IMR-90 (cell line): ENCODE measurements at regions not wholly inside any gene's neighbourhood (a gene's known extent, or its start where the extent isn't known, plus 50 kb on each side); places are given as distances from the start of the nearest gene placed in this dataset.

Experiments used
- ATAC-seq: fragments of 200-7000 bp; cut with Tn5 transposase; 2 replicates; pipeline ENCODE4 v1.9.1; 2020; ENCODE audit warnings: low read depth, mild to moderate bottlenecking, moderate library complexity
- BruUV-seq: library from RNA; stranded (reverse); fragments of 400-500 nt; replicated peaks from 2 replicates; lab custom pipeline; 2021; lab: Mats Ljungman, UMichigan
- CTCF ChIA-PET: fragments of 300-600 bp; formaldehyde crosslinking; extraction: SDS; loops from one replicate; lab custom pipeline; 2021; ENCODE audit warnings: antibody characterized with exemption; lab: Yijun Ruan, JAX
- POLR2A ChIA-PET: fragments of 300-600 bp; sonication (Branson Sonifier 250); formaldehyde crosslinking; loops from one replicate; lab custom pipeline; 2022; ENCODE audit warnings: antibody characterized with exemption; ENCODE audit not compliant: unreplicated experiment; lab: Charles Lee
- DNase-seq: peaks from one replicate; pipeline ENCODE4 v3.0.0; 2013
- H2AFZ ChIP-seq: replicated peaks from 2 replicates; pipeline ENCODE3; 2013; ENCODE audit warnings: low read length, mild to moderate bottlenecking; ENCODE audit not compliant: poor library complexity
- H2AK5ac ChIP-seq: 2 replicates; pipeline ENCODE4 v1.6.1; 2013; ENCODE audit warnings: low read depth, low read length, inconsistent platforms
- H2AK9ac ChIP-seq: replicated peaks from 2 replicates; pipeline ENCODE3; 2013; ENCODE audit warnings: mild to moderate bottlenecking, low read depth, low read length, moderate library complexity; ENCODE audit not compliant: poor library complexity
- H2BK120ac ChIP-seq: 2 replicates; pipeline ENCODE4 v1.6.1; 2013; ENCODE audit warnings: low read depth, low read length, inconsistent platforms
- H2BK15ac ChIP-seq: 3 replicates; pipeline ENCODE4 v1.6.1; 2013; ENCODE audit warnings: low read depth, low read length, inconsistent platforms
- H2BK20ac ChIP-seq: 2 replicates; pipeline ENCODE4 v1.6.1; 2013; ENCODE audit warnings: low read depth, mild to moderate bottlenecking, inconsistent platforms, low read length, moderate library complexity
- H2BK5ac ChIP-seq: 2 replicates; pipeline ENCODE4 v1.6.1; 2013; ENCODE audit warnings: mild to moderate bottlenecking, low read depth, low read length, inconsistent platforms; ENCODE audit not compliant: poor library complexity, severe bottlenecking
- H3K14ac ChIP-seq: replicated peaks from 2 replicates; pipeline ENCODE4 v1.6.1; 2013; ENCODE audit warnings: low read depth, low read length, inconsistent platforms
- H3K18ac ChIP-seq: 2 replicates; pipeline ENCODE4 v1.6.1; 2013; ENCODE audit warnings: low read depth, low read length, control low read depth
- H3K23ac ChIP-seq: 2 replicates; pipeline ENCODE4 v1.6.1; 2013; ENCODE audit warnings: low read depth, low read length, inconsistent platforms
- H3K27ac ChIP-seq: 2 replicates; pipeline ENCODE4 v1.5.1; 2013; ENCODE audit warnings: mild to moderate bottlenecking, control low read depth, low read length; ENCODE audit not compliant: insufficient read depth
- H3K27me3 ChIP-seq: 2 replicates; pipeline ENCODE4 v1.6.1; 2013; ENCODE audit warnings: low read length; ENCODE audit not compliant: control insufficient read depth, insufficient read depth
- H3K36me3 ChIP-seq: 2 replicates; pipeline ENCODE4 v1.6.1; 2013; ENCODE audit warnings: low read length, mixed read lengths; ENCODE audit not compliant: control insufficient read depth, insufficient read depth
- H3K4ac ChIP-seq: 2 replicates; pipeline ENCODE4 v1.6.1; 2013; ENCODE audit warnings: low read depth, low read length, inconsistent platforms
- H3K4me1 ChIP-seq: 2 replicates; pipeline ENCODE4 v1.6.1; 2013; ENCODE audit warnings: low read length, mixed read lengths; ENCODE audit not compliant: control insufficient read depth, insufficient read depth
- H3K4me2 ChIP-seq: 2 replicates; pipeline ENCODE4 v1.6.1; 2013; ENCODE audit warnings: low read depth, mild to moderate bottlenecking, control low read depth, low read length, moderate library complexity
- H3K4me3 ChIP-seq: 2 replicates; pipeline ENCODE4 v1.5.1; 2013; ENCODE audit warnings: low read depth, mild to moderate bottlenecking, control low read depth, low read length, moderate library complexity; ENCODE audit not compliant: insufficient read depth
- H3K56ac ChIP-seq: 2 replicates; pipeline ENCODE4 v1.6.1; 2013; ENCODE audit warnings: low read length, inconsistent platforms; ENCODE audit not compliant: insufficient read depth; ENCODE audit errors: extremely low read depth
- H3K79me1 ChIP-seq, 2 experiments: 2 replicates each; pipeline ENCODE4 v1.6.1; 2013; ENCODE audit warnings: low read length in 2 of 2, inconsistent platforms in 1 of 2, low read depth in 1 of 2
- H3K9ac ChIP-seq: 2 replicates; pipeline ENCODE4 v1.6.1; 2013; ENCODE audit warnings: low read depth, low read length, control low read depth
- H3K9me1 ChIP-seq: 2 replicates; pipeline ENCODE4 v1.6.1; 2013; ENCODE audit warnings: low read length, inconsistent platforms; ENCODE audit not compliant: insufficient read depth
- H3K9me3 ChIP-seq: 2 replicates; pipeline ENCODE4 v1.6.1; 2013; ENCODE audit warnings: low read length; ENCODE audit not compliant: control insufficient read depth, insufficient read depth
- H4K20me1 ChIP-seq: 2 replicates; pipeline ENCODE4 v1.6.1; 2013; ENCODE audit warnings: low read length, inconsistent platforms; ENCODE audit not compliant: insufficient read depth
- H4K5ac ChIP-seq: 2 replicates; pipeline ENCODE4 v1.6.1; 2013; ENCODE audit warnings: mild to moderate bottlenecking, low read depth, low read length, control low read depth
- H4K8ac ChIP-seq, 2 experiments: 2 replicates each; pipeline ENCODE4 v1.6.1; 2013; ENCODE audit warnings: low read depth in 2 of 2, low read length in 2 of 2, control low read depth in 1 of 2, inconsistent platforms in 1 of 2
- H4K91ac ChIP-seq: 2 replicates; pipeline ENCODE4 v1.6.1; 2013; ENCODE audit warnings: low read depth, low read length, inconsistent platforms; ENCODE audit not compliant: insufficient read depth
- BHLHE40 ChIP-seq: fragments of 150-350 bp; IDR thresholded peaks from 2 replicates; pipeline ENCODE4 v1.6.1; 2016; ENCODE audit warnings: mild to moderate bottlenecking, low read depth, low read length
- CEBPB ChIP-seq: IDR thresholded peaks from 2 replicates; pipeline ENCODE4 v1.6.1; 2012; ENCODE audit warnings: low read depth, low read length, improper control_type of control experiment
- CHD1 ChIP-seq: IDR thresholded peaks from 2 replicates; pipeline ENCODE4 v1.6.1; 2012; ENCODE audit warnings: low read depth, low read length, improper control_type of control experiment
- FOS ChIP-seq: fragments of 150-350 bp; IDR thresholded peaks from 2 replicates; pipeline ENCODE4 v1.6.1; 2016; ENCODE audit warnings: low read depth, low read length
- MAFK ChIP-seq: IDR thresholded peaks from 2 replicates; pipeline ENCODE4 v1.6.1; 2012; ENCODE audit warnings: low read depth, low read length, improper control_type of control experiment
- NFE2L2 ChIP-seq: fragments of 150-350 bp; IDR thresholded peaks from 2 replicates; pipeline ENCODE4 v1.6.1; 2016; ENCODE audit warnings: low read depth, mild to moderate bottlenecking, low read length
- RCOR1 ChIP-seq: IDR thresholded peaks from 2 replicates; pipeline ENCODE4 v1.6.1; 2012; ENCODE audit warnings: mild to moderate bottlenecking, low read length, improper control_type of control experiment; ENCODE audit not compliant: insufficient replicate concordance
- SMC3 ChIP-seq: fragments of 150-350 bp; IDR thresholded peaks from 2 replicates; pipeline ENCODE4 v1.6.1; 2016; ENCODE audit warnings: low read depth, mild to moderate bottlenecking, antibody characterized with exemption, low read length, moderate library complexity
- WGBS, 2 experiments: methylation state at CpG; one replicate each; pipeline versions ENCODE4 v1.1.5 to v1.1.7; 2013; ENCODE audit warnings: missing lambda C conversion rate in 2 of 2; ENCODE audit not compliant: insufficient read length in 1 of 2; ENCODE audit errors: extremely low coverage in 2 of 2; 5-methylcytosine and 5-hydroxymethylcytosine counted together
- dilution Hi-C: fragments of 300-500 bp; cut with HindIII; formaldehyde crosslinking; loops from one replicate; pipeline ENCODE4 v1.14.3; 2018; ENCODE audit warnings: low sequenced_read_pairs; ENCODE audit not compliant: unreplicated experiment
- in situ Hi-C: fragments of 300-500 bp; cut with MboI; formaldehyde crosslinking; loops from 3 replicates; pipeline ENCODE4 v1.14.3; 2019; ENCODE audit warnings: low sequenced_read_pairs, inconsistent platforms, mixed read lengths
- intact Hi-C: fragments of 100-400 bp; cut with micrococcal nuclease; formaldehyde crosslinking; loops from 2 replicates; pipeline ENCODE4 v1.10.0; 2022
- TF ChIP-seq, protein P1 (sequence below): fragments of 150-350 bp; IDR thresholded peaks from 2 replicates; pipeline ENCODE4 v1.6.1; 2017; ENCODE audit warnings: mild to moderate bottlenecking, antibody characterized with exemption, low read length, low read depth
- TF ChIP-seq, protein P2 (sequence below): fragments of 150-350 bp; IDR thresholded peaks from 2 replicates; pipeline ENCODE4 v1.6.1; 2016; ENCODE audit warnings: low read depth, mild to moderate bottlenecking, low read length, moderate library complexity, borderline replicate concordance
- TF ChIP-seq, protein P3 (sequence below): conservative IDR thresholded peaks from 2 replicates; pipeline ENCODE4 v1.5.1; 2012; ENCODE audit warnings: mild to moderate bottlenecking, low read depth, low read length, improper control_type of control experiment

DNA sequence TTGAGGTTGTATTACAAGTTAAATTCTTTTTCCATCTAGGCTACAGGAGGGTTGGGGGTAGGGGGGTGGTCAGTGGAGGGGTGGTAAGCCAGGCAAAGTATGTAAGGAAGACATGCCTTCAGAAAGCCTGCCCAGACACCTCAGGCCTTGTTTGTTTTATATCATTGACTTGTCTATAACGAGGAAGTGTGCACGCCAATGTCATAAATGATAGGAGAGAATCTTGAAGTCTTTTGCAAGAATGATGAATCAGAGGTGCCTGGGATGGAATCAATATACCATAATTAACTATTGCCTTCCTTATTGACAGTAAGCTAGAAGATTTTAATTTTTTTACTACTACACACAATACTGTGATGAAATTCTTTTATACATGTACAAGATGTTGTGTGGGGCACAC is 90.7 kb downstream of the SEC61B start:
- no peak overlapping the region for H4K91ac ChIP-seq
- no peak overlapping the region for H3K18ac ChIP-seq
- no peak overlapping the region for H3K4me3 ChIP-seq
- no peak overlapping the region for H4K5ac ChIP-seq
- no TSS peak for BruUV-seq
- H2AFZ ChIP-seq: no peak overlapping the region
- POLR2A ChIA-PET: no interaction called here
- H3K79me1 ChIP-seq: no peaks in the 10 kb centered on the region
- H3K4me1 ChIP-seq: no peaks in the 10 kb centered on the region
- CTCF ChIA-PET: no interaction called here
- no peaks in the 10 kb centered on the region for H3K9me3 ChIP-seq
- H3K56ac ChIP-seq: no peak overlapping the region
- no peak overlapping the region for H3K9ac ChIP-seq
- dilution Hi-C loops (no loop called here), in situ Hi-C loops (no loop called here), intact Hi-C loops (no loop called here)
- H2AK9ac ChIP-seq: no peak overlapping the region
- no peak overlapping the region for H4K8ac ChIP-seq
- ATAC-seq (no peak), DNase-seq (no peak)
- H2BK120ac ChIP-seq: no peak overlapping the region
- no peak overlapping the region for H3K4ac ChIP-seq
- H3K4me2 ChIP-seq: no peak overlapping the region
- H2BK5ac ChIP-seq: no peak overlapping the region
- no peak overlapping the region for H3K27ac ChIP-seq
- no peak overlapping the region for H3K23ac ChIP-seq
- H2BK15ac ChIP-seq: no peak overlapping the region
- no CpG with 5 or more reads among the region's 2 CpGs for WGBS, 2 experiments
- no peaks in the 10 kb centered on the region for H3K9me1 ChIP-seq
- no peaks in the 10 kb centered on the region for H4K20me1 ChIP-seq
- H2AK5ac ChIP-seq: no peak overlapping the region
- no peak overlapping the region for H3K14ac ChIP-seq
- no peak overlapping the region for H2BK20ac ChIP-seq
- peaks cover 10% of the 10 kb centered on the region for H3K27me3 ChIP-seq
- H3K36me3 ChIP-seq: no peaks in the 10 kb centered on the region
- TF ChIP-seq CEBPB: no peak
- no peak for TF ChIP-seq FOS
- TF ChIP-seq, protein P1, sequence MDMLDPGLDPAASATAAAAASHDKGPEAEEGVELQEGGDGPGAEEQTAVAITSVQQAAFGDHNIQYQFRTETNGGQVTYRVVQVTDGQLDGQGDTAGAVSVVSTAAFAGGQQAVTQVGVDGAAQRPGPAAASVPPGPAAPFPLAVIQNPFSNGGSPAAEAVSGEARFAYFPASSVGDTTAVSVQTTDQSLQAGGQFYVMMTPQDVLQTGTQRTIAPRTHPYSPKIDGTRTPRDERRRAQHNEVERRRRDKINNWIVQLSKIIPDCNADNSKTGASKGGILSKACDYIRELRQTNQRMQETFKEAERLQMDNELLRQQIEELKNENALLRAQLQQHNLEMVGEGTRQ: no peak
- TF ChIP-seq, protein P2, sequence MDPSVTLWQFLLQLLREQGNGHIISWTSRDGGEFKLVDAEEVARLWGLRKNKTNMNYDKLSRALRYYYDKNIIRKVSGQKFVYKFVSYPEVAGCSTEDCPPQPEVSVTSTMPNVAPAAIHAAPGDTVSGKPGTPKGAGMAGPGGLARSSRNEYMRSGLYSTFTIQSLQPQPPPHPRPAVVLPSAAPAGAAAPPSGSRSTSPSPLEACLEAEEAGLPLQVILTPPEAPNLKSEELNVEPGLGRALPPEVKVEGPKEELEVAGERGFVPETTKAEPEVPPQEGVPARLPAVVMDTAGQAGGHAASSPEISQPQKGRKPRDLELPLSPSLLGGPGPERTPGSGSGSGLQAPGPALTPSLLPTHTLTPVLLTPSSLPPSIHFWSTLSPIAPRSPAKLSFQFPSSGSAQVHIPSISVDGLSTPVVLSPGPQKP: no peak
- TF ChIP-seq SMC3: no peak
- no peak for TF ChIP-seq MAFK
- TF ChIP-seq, protein P3, sequence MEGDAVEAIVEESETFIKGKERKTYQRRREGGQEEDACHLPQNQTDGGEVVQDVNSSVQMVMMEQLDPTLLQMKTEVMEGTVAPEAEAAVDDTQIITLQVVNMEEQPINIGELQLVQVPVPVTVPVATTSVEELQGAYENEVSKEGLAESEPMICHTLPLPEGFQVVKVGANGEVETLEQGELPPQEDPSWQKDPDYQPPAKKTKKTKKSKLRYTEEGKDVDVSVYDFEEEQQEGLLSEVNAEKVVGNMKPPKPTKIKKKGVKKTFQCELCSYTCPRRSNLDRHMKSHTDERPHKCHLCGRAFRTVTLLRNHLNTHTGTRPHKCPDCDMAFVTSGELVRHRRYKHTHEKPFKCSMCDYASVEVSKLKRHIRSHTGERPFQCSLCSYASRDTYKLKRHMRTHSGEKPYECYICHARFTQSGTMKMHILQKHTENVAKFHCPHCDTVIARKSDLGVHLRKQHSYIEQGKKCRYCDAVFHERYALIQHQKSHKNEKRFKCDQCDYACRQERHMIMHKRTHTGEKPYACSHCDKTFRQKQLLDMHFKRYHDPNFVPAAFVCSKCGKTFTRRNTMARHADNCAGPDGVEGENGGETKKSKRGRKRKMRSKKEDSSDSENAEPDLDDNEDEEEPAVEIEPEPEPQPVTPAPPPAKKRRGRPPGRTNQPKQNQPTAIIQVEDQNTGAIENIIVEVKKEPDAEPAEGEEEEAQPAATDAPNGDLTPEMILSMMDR: no peak
- no peak for TF ChIP-seq RCOR1
- no peak for TF ChIP-seq NFE2L2
- no peak for TF ChIP-seq CHD1
- TF ChIP-seq BHLHE40: no peak
